HEK293T (cell line): ENCODE measurements at regions not wholly inside any gene's neighbourhood (a gene's known extent, or its start where the extent isn't known, plus 50 kb on each side); places are given as distances from the start of the nearest gene placed in this dataset.

Experiments used
- CTCF ChIA-PET: fragments of 350-600 bp; formaldehyde crosslinking; extraction: SDS; loops from one replicate; lab custom pipeline; 2021; ENCODE audit warnings: antibody characterized with exemption, inconsistent platforms; lab: Yijun Ruan, JAX
- POLR2A ChIA-PET: fragments of 350-600 bp; formaldehyde crosslinking; extraction: SDS; loops from one replicate; lab custom pipeline; 2020; ENCODE audit warnings: antibody characterized with exemption, inconsistent platforms; lab: Yijun Ruan, JAX
- DNase-seq: peaks from one replicate; pipeline ENCODE4 v3.0.0; 2012; ENCODE audit warnings: mixed read lengths; ENCODE audit errors: extremely low spot score
- ARNT ChIP-seq: fragments of 450-650 bp; IDR thresholded peaks from 2 replicates; pipeline ENCODE4 v1.6.1; 2017; ENCODE audit warnings: mild to moderate bottlenecking
- BHLHE40 ChIP-seq: fragments of 450-650 bp; IDR thresholded peaks from 2 replicates; pipeline ENCODE4 v1.6.1; 2016; ENCODE audit warnings: mild to moderate bottlenecking, moderate library complexity, borderline replicate concordance
- CTBP1 ChIP-seq: fragments of 450-650 bp; IDR thresholded peaks from 2 replicates; pipeline ENCODE4 v1.6.1; 2016; ENCODE audit warnings: borderline replicate concordance
- ELF4 ChIP-seq: fragments of 450-650 bp; IDR thresholded peaks from 2 replicates; pipeline ENCODE4 v1.6.1; 2017; ENCODE audit warnings: antibody characterized with exemption
- FOXA1 ChIP-seq: fragments of 450-650 bp; IDR thresholded peaks from 2 replicates; pipeline ENCODE4 v1.6.1; 2016; ENCODE audit warnings: mild to moderate bottlenecking
- FOXK2 ChIP-seq: fragments of 450-650 bp; IDR thresholded peaks from 2 replicates; pipeline ENCODE4 v1.6.1; 2016; ENCODE audit warnings: mild to moderate bottlenecking
- FOXM1 ChIP-seq: fragments of 450-650 bp; IDR thresholded peaks from 2 replicates; pipeline ENCODE4 v1.6.1; 2017; ENCODE audit warnings: mild to moderate bottlenecking, borderline replicate concordance
- HDGF ChIP-seq: fragments of 450-650 bp; IDR thresholded peaks from 2 replicates; pipeline ENCODE4 v1.6.1; 2017; ENCODE audit warnings: antibody characterized with exemption, borderline replicate concordance
- L3MBTL2 ChIP-seq: fragments of 450-650 bp; conservative IDR thresholded peaks from 2 replicates; pipeline ENCODE4 v1.6.1; 2016; ENCODE audit warnings: mild to moderate bottlenecking
- LEF1 ChIP-seq: fragments of 450-650 bp; IDR thresholded peaks from 2 replicates; pipeline ENCODE4 v1.6.1; 2017; ENCODE audit warnings: mild to moderate bottlenecking, borderline replicate concordance
- NFRKB ChIP-seq: fragments of 450-650 bp; IDR thresholded peaks from 2 replicates; pipeline ENCODE4 v1.6.1; 2016; ENCODE audit warnings: mild to moderate bottlenecking, moderate library complexity
- SP1 ChIP-seq: fragments of 450-650 bp; IDR thresholded peaks from 2 replicates; pipeline ENCODE4 v1.6.1; 2017
- SUZ12 ChIP-seq: fragments of 450-650 bp; IDR thresholded peaks from 2 replicates; pipeline ENCODE4 v1.6.1; 2016; ENCODE audit warnings: mild to moderate bottlenecking
- TARDBP ChIP-seq: fragments of 450-650 bp; IDR thresholded peaks from 2 replicates; pipeline ENCODE4 v1.6.1; 2016
- ZNF384 ChIP-seq: fragments of 450-650 bp; IDR thresholded peaks from 2 replicates; pipeline ENCODE4 v1.6.1; 2016
- TF ChIP-seq, protein P1 (sequence below): fragments of 450-650 bp; IDR thresholded peaks from 2 replicates; pipeline ENCODE4 v1.6.1; 2016

DNA sequence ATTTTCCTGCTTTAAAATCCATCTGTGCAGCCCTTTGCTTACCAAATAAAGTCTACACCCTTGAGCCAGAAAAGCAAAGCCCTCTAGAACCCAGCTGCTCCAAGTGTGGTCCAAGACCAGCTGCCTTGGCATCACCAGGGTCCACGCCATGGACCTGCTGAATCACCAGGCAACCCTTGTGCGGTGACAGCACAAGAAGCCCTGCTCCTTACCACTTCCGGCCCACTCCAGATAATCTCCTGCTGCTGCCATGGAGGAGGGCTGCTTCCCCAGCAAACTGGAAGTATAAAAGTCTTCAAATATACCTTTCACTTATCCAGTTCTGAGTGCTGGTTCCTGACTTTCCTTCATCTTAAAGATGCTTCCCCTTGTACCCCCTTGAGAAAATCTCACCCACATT is 106.0 kb upstream of the PKDCC start:
- CTCF ChIA-PET = no interaction called here
- TF ChIP-seq SP1 (no peak), ELF4 (no peak), CTBP1 (no peak), FOXA1 (no peak), BHLHE40 (no peak), L3MBTL2 (no peak), ARNT (no peak)
- DNase-seq = no peak

GRCh38 chr2:41942278-41942677 is 105.5 kb upstream of the PKDCC start:
- ChIA-PET POLR2A (no interaction called here), CTCF (no interaction called here)
- DNase-seq = no peak
- TF ChIP-seq, protein P1, sequence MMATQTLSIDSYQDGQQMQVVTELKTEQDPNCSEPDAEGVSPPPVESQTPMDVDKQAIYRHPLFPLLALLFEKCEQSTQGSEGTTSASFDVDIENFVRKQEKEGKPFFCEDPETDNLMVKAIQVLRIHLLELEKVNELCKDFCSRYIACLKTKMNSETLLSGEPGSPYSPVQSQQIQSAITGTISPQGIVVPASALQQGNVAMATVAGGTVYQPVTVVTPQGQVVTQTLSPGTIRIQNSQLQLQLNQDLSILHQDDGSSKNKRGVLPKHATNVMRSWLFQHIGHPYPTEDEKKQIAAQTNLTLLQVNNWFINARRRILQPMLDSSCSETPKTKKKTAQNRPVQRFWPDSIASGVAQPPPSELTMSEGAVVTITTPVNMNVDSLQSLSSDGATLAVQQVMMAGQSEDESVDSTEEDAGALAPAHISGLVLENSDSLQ = no peak
- no peak for TF ChIP-seq ELF4
- no peak for TF ChIP-seq FOXA1
- no peak for TF ChIP-seq FOXM1
- TF ChIP-seq LEF1 = no peak
- TF ChIP-seq BHLHE40 = no peak
- no peak for TF ChIP-seq CTBP1
- TF ChIP-seq L3MBTL2 = no peak

More for the DNA sequence above, 106.0 kb upstream of the PKDCC start:
- POLR2A ChIA-PET = no interaction called here

GRCh38 chr2:41943159-41943558 is 104.7 kb upstream of the PKDCC start:
- no peak for DNase-seq
- ChIA-PET POLR2A (no interaction called here), CTCF (no interaction called here)
- TF ChIP-seq L3MBTL2 (no peak), HDGF (no peak), TARDBP (no peak), FOXA1 (no peak), FOXM1 (no peak), CTBP1 (no peak), BHLHE40 (no peak), FOXK2 (no peak), NFRKB (no peak), ARNT (no peak), LEF1 (no peak), ZNF384 (no peak), SUZ12 (no peak)
- TF ChIP-seq, protein P1 = no peak

DNA sequence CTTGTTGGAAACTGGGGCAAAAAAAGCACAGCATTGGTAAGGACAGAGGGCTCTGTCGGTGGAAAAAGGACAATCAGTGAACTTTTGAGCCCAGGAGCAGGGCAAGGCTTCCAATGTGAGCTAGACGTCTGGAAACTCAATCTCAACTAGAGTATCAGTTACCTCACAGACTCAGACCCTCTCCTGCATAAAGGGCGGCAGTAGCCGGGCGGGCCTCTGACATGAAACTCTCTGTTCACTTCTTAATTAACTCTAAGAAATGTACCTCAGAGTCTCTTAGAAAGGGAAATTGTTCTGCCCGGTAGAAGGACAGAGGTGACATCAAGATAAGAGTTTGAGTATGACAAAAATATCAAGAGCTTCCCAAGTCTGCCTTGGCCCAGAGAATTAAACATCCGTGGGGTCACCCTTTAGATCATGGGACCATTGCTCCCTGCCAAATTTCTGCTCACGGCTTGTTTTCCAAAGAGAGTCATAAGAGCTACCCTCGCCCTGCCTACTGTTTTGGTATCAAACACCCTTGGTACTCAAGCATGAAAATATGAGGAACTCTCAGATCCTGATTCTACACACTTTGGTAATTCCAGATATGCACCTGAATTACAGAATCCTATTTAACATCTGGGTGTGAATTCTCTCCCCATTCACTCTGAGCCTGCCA is 103.5 kb upstream of the PKDCC start:
- DNase-seq = no peak
- POLR2A ChIA-PET = no interaction called here
- TF ChIP-seq ELF4 = no peak
- no peak for TF ChIP-seq CTBP1
- no peak for TF ChIP-seq L3MBTL2
- no peak for TF ChIP-seq LEF1
- TF ChIP-seq TARDBP = no peak
- no peak for TF ChIP-seq FOXK2
- TF ChIP-seq, protein P1 = no peak
- no peak for TF ChIP-seq HDGF
- no peak for TF ChIP-seq FOXA1
- no peak for TF ChIP-seq SP1
- no peak for TF ChIP-seq ZNF384
- no peak for TF ChIP-seq FOXM1
- TF ChIP-seq NFRKB = no peak
- TF ChIP-seq SUZ12 = no peak
- no peak for TF ChIP-seq ARNT
- TF ChIP-seq BHLHE40 = no peak
- CTCF ChIA-PET = no interaction called here

DNA sequence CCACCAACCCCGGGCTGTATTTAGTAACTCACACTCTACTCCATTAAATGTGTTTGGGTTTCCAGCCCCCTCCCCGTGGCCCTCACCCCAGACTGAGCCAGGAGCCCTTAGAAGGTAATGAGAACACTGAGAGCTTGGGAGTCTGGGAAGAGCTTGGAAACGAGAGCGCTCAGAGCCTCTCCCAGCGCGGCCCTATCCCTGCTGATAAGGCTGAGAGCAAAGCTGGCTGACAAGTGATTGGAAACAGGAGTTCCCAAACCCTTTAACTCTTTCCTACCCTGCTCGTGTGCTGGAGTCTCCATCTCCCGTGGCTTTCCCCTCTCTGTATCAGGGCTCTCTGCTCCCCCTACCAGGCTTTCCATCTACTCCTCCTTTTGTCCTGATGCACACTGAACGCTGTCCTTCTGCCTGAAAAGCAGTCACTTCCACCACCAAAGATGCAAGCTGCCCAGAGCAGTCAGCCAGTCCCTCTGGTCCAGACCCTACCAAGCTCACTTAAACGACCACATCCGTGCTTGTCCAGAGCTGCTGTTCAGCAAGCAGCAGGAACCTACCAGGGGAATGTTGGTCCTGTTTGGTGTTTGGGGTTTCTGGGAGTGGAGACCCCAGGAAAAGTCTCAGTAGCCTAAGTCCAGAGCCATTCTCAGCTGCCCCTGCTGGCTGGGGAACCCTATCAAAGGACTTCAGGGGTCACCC is 100.0 kb upstream of the PKDCC start:
- TF ChIP-seq ARNT = no peak
- TF ChIP-seq, protein P1 = no peak
- TF ChIP-seq LEF1 = no peak
- no peak for TF ChIP-seq HDGF
- TF ChIP-seq NFRKB = no peak
- no peak for TF ChIP-seq FOXA1
- TF ChIP-seq TARDBP = no peak
- no peak for TF ChIP-seq L3MBTL2
- no peak for TF ChIP-seq SUZ12
- TF ChIP-seq BHLHE40 = no peak
- TF ChIP-seq CTBP1 = no peak
- TF ChIP-seq FOXK2 = no peak
- TF ChIP-seq ZNF384 = no peak
- TF ChIP-seq ELF4 = no peak
- no peak for TF ChIP-seq SP1
- no peak for TF ChIP-seq FOXM1
- DNase-seq = peak; percentile 26
- CTCF ChIA-PET = interaction anchor here (0.5 to 1.0 kb wide), 3 partner anchors 73 to 94 kb away, joined by 3 read pairs; no protein-coding TSS in a partner anchor
- POLR2A ChIA-PET = no interaction called here
